ENCODE measurements at regions not wholly inside any gene's neighbourhood (a gene's known extent, or its start where the extent isn't known, plus 50 kb on each side); places are given as distances from the start of the nearest gene placed in this dataset.

GRCh38 chr7:138307633-138308032, 152.4 kb upstream of the TRIM24 start:
- no peak overlapping the region for H2AFZ ChIP-seq (ENCODE audit: low read depth, low read length)
- Mint-ChIP-seq H3K27ac (ENCODE audit: unreplicated experiment) (no peak overlapping the region), H3K4me3 (ENCODE audit: unreplicated experiment) (no peak overlapping the region), H3K36me3 (ENCODE audit: low read depth, unreplicated experiment) (no peaks in the 10 kb centered on the region), H3K9me3 (ENCODE audit: unreplicated experiment) (no peaks in the 10 kb centered on the region), H3K4me1 (ENCODE audit: low read depth, unreplicated experiment) (no peaks in the 10 kb centered on the region), H3K27me3 (ENCODE audit: low read depth, unreplicated experiment) (no peaks in the 10 kb centered on the region)
- FAIRE-seq (no peak), DNase-seq (ENCODE audit: low read depth) (no peak)
- no peaks in the 10 kb centered on the region for H3K36me3 ChIP-seq (ENCODE audit: insufficient read depth, low read length)
- no peaks in the 10 kb centered on the region for H3K27me3 ChIP-seq (ENCODE audit: insufficient read depth, low read length)
- TF ChIP-seq CTCF (IDR thresholded peaks at IDR 0.05; ENCODE audit: insufficient read depth, low read depth, low read length) = no peak
- TF ChIP-seq EZH2 (IDR thresholded peaks at IDR 0.05; ENCODE audit: insufficient read depth, low read length) = no peak
- no peak overlapping the region for H3K9ac ChIP-seq (ENCODE audit: low read length)
- H3K4me2 ChIP-seq (ENCODE audit: low read length) = no peak overlapping the region
- no peaks in the 10 kb centered on the region for H3K4me1 ChIP-seq (ENCODE audit: insufficient read depth, low read length)
- no peak overlapping the region for H3K4me3 ChIP-seq (ENCODE audit: insufficient read depth, low read depth, low read length)
- no peaks in the 10 kb centered on the region for H4K20me1 ChIP-seq (ENCODE audit: insufficient read depth, low read length)
- H3K27ac ChIP-seq (ENCODE audit: low read depth, low read length) = no peak overlapping the region
- no peaks in the 10 kb centered on the region for H3K79me2 ChIP-seq (ENCODE audit: insufficient read depth, low read length)
- H3K9me3 ChIP-seq (ENCODE audit: insufficient read depth, low read depth, low read length) = no peaks in the 10 kb centered on the region

GRCh38 chr7:138308136-138308535, 151.9 kb upstream of the TRIM24 start:
- H3K9me3 ChIP-seq (ENCODE audit: insufficient read depth, low read depth, low read length) = no peaks in the 10 kb centered on the region
- Mint-ChIP-seq H3K27ac (ENCODE audit: unreplicated experiment) (no peak overlapping the region), H3K9me3 (ENCODE audit: unreplicated experiment) (no peaks in the 10 kb centered on the region), H3K27me3 (ENCODE audit: low read depth, unreplicated experiment) (no peaks in the 10 kb centered on the region), H3K36me3 (ENCODE audit: low read depth, unreplicated experiment) (no peaks in the 10 kb centered on the region), H3K4me1 (ENCODE audit: low read depth, unreplicated experiment) (no peaks in the 10 kb centered on the region), H3K4me3 (ENCODE audit: unreplicated experiment) (no peak overlapping the region)
- no peaks in the 10 kb centered on the region for H3K27me3 ChIP-seq (ENCODE audit: insufficient read depth, low read length)
- no peak for TF ChIP-seq CTCF (IDR thresholded peaks at IDR 0.05; ENCODE audit: insufficient read depth, low read depth, low read length)
- no peak for TF ChIP-seq EZH2 (IDR thresholded peaks at IDR 0.05; ENCODE audit: insufficient read depth, low read length)
- no peak overlapping the region for H2AFZ ChIP-seq (ENCODE audit: low read depth, low read length)
- FAIRE-seq (no peak), DNase-seq (ENCODE audit: low read depth) (no peak)
- H3K4me2 ChIP-seq (ENCODE audit: low read length) = no peak overlapping the region
- no peaks in the 10 kb centered on the region for H4K20me1 ChIP-seq (ENCODE audit: insufficient read depth, low read length)
- no peak overlapping the region for H3K9ac ChIP-seq (ENCODE audit: low read length)
- H3K4me3 ChIP-seq (ENCODE audit: insufficient read depth, low read depth, low read length) = no peak overlapping the region
- H3K27ac ChIP-seq (ENCODE audit: low read depth, low read length) = no peak overlapping the region
- no peaks in the 10 kb centered on the region for H3K79me2 ChIP-seq (ENCODE audit: insufficient read depth, low read length)
- H3K36me3 ChIP-seq (ENCODE audit: insufficient read depth, low read length) = no peaks in the 10 kb centered on the region
- H3K4me1 ChIP-seq (ENCODE audit: insufficient read depth, low read length) = no peaks in the 10 kb centered on the region

- Histone ChIP-seq H3K4me3 (ENCODE audit: insufficient read depth, low read depth, low read length) (no peak overlapping the region), H3K4me2 (ENCODE audit: low read length) (no peak overlapping the region), H3K9ac (ENCODE audit: low read length) (no peak overlapping the region), H4K20me1 (ENCODE audit: insufficient read depth, low read length) (no peaks in the 10 kb centered on the region), H3K27me3 (ENCODE audit: insufficient read depth, low read length) (no peaks in the 10 kb centered on the region), H3K4me1 (ENCODE audit: insufficient read depth, low read length) (no peaks in the 10 kb centered on the region), H3K79me2 (ENCODE audit: insufficient read depth, low read length) (no peaks in the 10 kb centered on the region), H2AFZ (ENCODE audit: low read depth, low read length) (no peak overlapping the region), H3K36me3 (ENCODE audit: insufficient read depth, low read length) (no peaks in the 10 kb centered on the region), H3K9me3 (ENCODE audit: insufficient read depth, low read depth, low read length) (no peaks in the 10 kb centered on the region), H3K27ac (ENCODE audit: low read depth, low read length) (no peak overlapping the region)
- Mint-ChIP-seq H3K9me3 (ENCODE audit: unreplicated experiment) (no peaks in the 10 kb centered on the region), H3K4me3 (ENCODE audit: unreplicated experiment) (no peak overlapping the region), H3K36me3 (ENCODE audit: low read depth, unreplicated experiment) (no peaks in the 10 kb centered on the region), H3K4me1 (ENCODE audit: low read depth, unreplicated experiment) (peaks cover under 1% of the 10 kb centered on the region), H3K27me3 (ENCODE audit: low read depth, unreplicated experiment) (no peaks in the 10 kb centered on the region), H3K27ac (ENCODE audit: unreplicated experiment) (no peak overlapping the region)
- FAIRE-seq (no peak), DNase-seq (ENCODE audit: low read depth) (no peak)
- TF ChIP-seq CTCF (IDR thresholded peaks at IDR 0.05; ENCODE audit: insufficient read depth, low read depth, low read length) (no peak), EZH2 (IDR thresholded peaks at IDR 0.05; ENCODE audit: insufficient read depth, low read length) (no peak)
Measured at GRCh38 chr7:138309186-138309585, 150.9 kb upstream of the TRIM24 start.

Measured in astrocyte (in vitro differentiated cells and primary cell).